CD4-positive, alpha-beta T cell treated with Interferon alpha-2 for 1 hour (primary cell): ENCODE measurements at regions not wholly inside any gene's neighbourhood (a gene's known extent, or its start where the extent isn't known, plus 50 kb on each side); places are given as distances from the start of the nearest gene placed in this dataset.

Experiments
- DNase-seq, 2 donors: peaks; one replicate each; pipeline ENCODE4 v3.0.0-alpha.2; 2020 to 2022

- DNase-seq: no peak
These were observed 246.2 kb downstream of the LRFN2 start for GRCh38 chr6:40340957-40341356.

- no peak for DNase-seq
These were observed 247.0 kb downstream of the LRFN2 start for GRCh38 chr6:40340196-40340595.

GRCh38 chr6:40338306-40338705 is 248.9 kb downstream of the LRFN2 start:
- DNase-seq: no peak

GRCh38 chr6:40336940-40337760 is 250.0 kb downstream of the LRFN2 start:
- no peak for DNase-seq

- no peak for DNase-seq
These were observed 250.9 kb downstream of the LRFN2 start for GRCh38 chr6:40336296-40336695.

- no peak for DNase-seq
These were observed 252.5 kb downstream of the LRFN2 start for GRCh38 chr6:40334496-40335270.

GRCh38 chr6:40331545-40331944 is 255.6 kb downstream of the LRFN2 start:
- DNase-seq: no peak

- DNase-seq: no peak
These were observed 256.9 kb downstream of the LRFN2 start for GRCh38 chr6:40330301-40330721.

GRCh38 chr6:40328986-40329545 is 258.1 kb downstream of the LRFN2 start:
- DNase-seq: no peak

- peak; percentile 21 to 40 for DNase-seq
These were observed 258.7 kb downstream of the LRFN2 start for GRCh38 chr6:40328386-40328985.

- no peak for DNase-seq
These were observed 260.3 kb downstream of the LRFN2 start for GRCh38 chr6:40326714-40327421.

GRCh38 chr6:40325791-40326190 is 261.4 kb downstream of the LRFN2 start:
- DNase-seq: no peak

- no peak for DNase-seq
These were observed 262.1 kb downstream of the LRFN2 start for GRCh38 chr6:40325041-40325440.

GRCh38 chr6:40323881-40324634 is 263.1 kb downstream of the LRFN2 start:
- DNase-seq: no peak

- DNase-seq: no peak
These were observed 264.8 kb downstream of the LRFN2 start for GRCh38 chr6:40322336-40322735.

- no peak for DNase-seq
These were observed 265.5 kb downstream of the LRFN2 start for GRCh38 chr6:40321616-40322015.

GRCh38 chr6:40320947-40321346 is 266.2 kb downstream of the LRFN2 start:
- DNase-seq: no peak

GRCh38 chr6:40320441-40320840 is 266.7 kb downstream of the LRFN2 start:
- no peak for DNase-seq

GRCh38 chr6:40319124-40319523 is 268.0 kb downstream of the LRFN2 start:
- DNase-seq: no peak

GRCh38 chr6:40315060-40315459 is 272.1 kb downstream of the LRFN2 start:
- no peak for DNase-seq

- no peak for DNase-seq
These were observed 273.6 kb downstream of the LRFN2 start for GRCh38 chr6:40313582-40313981.
